HT1080 (cell line): ENCODE measurements at regions not wholly inside any gene's neighbourhood (a gene's known extent, or its start where the extent isn't known, plus 50 kb on each side); places are given as distances from the start of the nearest gene placed in this dataset.
"Not testable (repeated sequence)": the region's sequence is repeated elsewhere in the genome, so short reads cannot be mapped to it uniquely, and the experiment has no call there.

Experiments
- DNase-seq: peaks from one replicate; pipeline ENCODE4 v3.0.0-alpha.2; 2015; ENCODE audit warnings: low read depth

- DNase-seq: no peak
These were observed 115.2 kb upstream of the BEND6 start for GRCh38 chr6:56839533-56840183.

GRCh38 chr6:56838965-56839364, 115.9 kb upstream of the BEND6 start:
- no peak for DNase-seq

- no peak for DNase-seq
These were observed 116.8 kb upstream of the BEND6 start for GRCh38 chr6:56838016-56838555.

GRCh38 chr6:56837322-56837894, 117.5 kb upstream of the BEND6 start:
- no peak for DNase-seq

GRCh38 chr6:56835612-56836011, 119.3 kb upstream of the BEND6 start:
- DNase-seq: no peak

GRCh38 chr6:56833873-56834272, 121.0 kb upstream of the BEND6 start:
- no peak for DNase-seq

GRCh38 chr6:56833127-56833791, 121.6 kb upstream of the BEND6 start:
- DNase-seq: no peak

GRCh38 chr6:56832225-56832624, 122.7 kb upstream of the BEND6 start:
- DNase-seq: no peak

- no peak for DNase-seq
These were observed 123.6 kb upstream of the BEND6 start for GRCh38 chr6:56831334-56831733.

GRCh38 chr6:56827908-56828649, 126.8 kb upstream of the BEND6 start:
- no peak for DNase-seq

GRCh38 chr6:56824431-56824830, 130.5 kb upstream of the BEND6 start:
- DNase-seq: not testable (repeated sequence)

- no peak for DNase-seq
These were observed 133.9 kb upstream of the BEND6 start for GRCh38 chr6:56821005-56821432.

- DNase-seq: no peak
These were observed 134.8 kb upstream of the BEND6 start for GRCh38 chr6:56820060-56820459.

GRCh38 chr6:56819604-56820003, 135.3 kb upstream of the BEND6 start:
- no peak for DNase-seq

- DNase-seq: no peak
These were observed 138.5 kb upstream of the BEND6 start for GRCh38 chr6:56816370-56816769.

GRCh38 chr6:56815436-56815835, 139.5 kb upstream of the BEND6 start:
- DNase-seq: no peak

- DNase-seq: no peak
These were observed 140.1 kb upstream of the BEND6 start for GRCh38 chr6:56814802-56815201.

- no peak for DNase-seq
These were observed 140.6 kb upstream of the BEND6 start for GRCh38 chr6:56814308-56814707.

GRCh38 chr6:56812851-56813250, 142.1 kb upstream of the BEND6 start:
- not testable (repeated sequence) for DNase-seq

GRCh38 chr6:56808871-56809359, 146.0 kb upstream of the BEND6 start:
- peak; percentile 35 for DNase-seq

- DNase-seq: no peak
These were observed 146.9 kb upstream of the BEND6 start for GRCh38 chr6:56807989-56808337.
